HG03103 (cell line): ENCODE measurements at regions not wholly inside any gene's neighbourhood (a gene's known extent, or its start where the extent isn't known, plus 50 kb on each side); places are given as distances from the start of the nearest gene placed in this dataset.
"Not testable (repeated sequence)": the region's sequence is repeated elsewhere in the genome, so short reads cannot be mapped to it uniquely, and the experiment has no call there.

Source experiments
- ATAC-seq: cut with Tn5 transposase; IDR thresholded peaks from one replicate; pipeline ENCODE4 v1.9.1; 2021; ENCODE audit warnings: low read depth; ENCODE audit not compliant: unreplicated experiment

GRCh38 chr2:219829667-219830352 is 202.4 kb downstream of the SLC4A3 start:
- no peak for ATAC-seq

- ATAC-seq, result no peak
These were observed 202.9 kb downstream of the SLC4A3 start for GRCh38 chr2:219830353-219830738.

- no peak for ATAC-seq
These were observed 204.5 kb downstream of the SLC4A3 start for GRCh38 chr2:219831957-219832356.

GRCh38 chr2:219832904-219833303 is 205.5 kb downstream of the SLC4A3 start:
- ATAC-seq, result no peak

GRCh38 chr2:219835493-219835892 is 208.1 kb downstream of the SLC4A3 start:
- ATAC-seq, result no peak

GRCh38 chr2:219836647-219837177 is 209.3 kb downstream of the SLC4A3 start:
- no peak for ATAC-seq

- ATAC-seq, result peak; percentile 98
These were observed 217.1 kb downstream of the SLC4A3 start for GRCh38 chr2:219844401-219845091.

GRCh38 chr2:219848882-219849281 is 221.5 kb downstream of the SLC4A3 start:
- no peak for ATAC-seq

- ATAC-seq, result no peak
These were observed 223.7 kb downstream of the SLC4A3 start for GRCh38 chr2:219851169-219851568.

GRCh38 chr2:219851801-219852481 is 224.5 kb downstream of the SLC4A3 start:
- no peak for ATAC-seq

- no peak for ATAC-seq
These were observed 225.2 kb downstream of the SLC4A3 start for GRCh38 chr2:219852626-219853025.

- no peak for ATAC-seq
These were observed 229.2 kb downstream of the SLC4A3 start for GRCh38 chr2:219856602-219857001.

GRCh38 chr2:219857751-219858150 is 230.3 kb downstream of the SLC4A3 start:
- ATAC-seq, result no peak

- no peak for ATAC-seq
These were observed 233.9 kb downstream of the SLC4A3 start for GRCh38 chr2:219861307-219861706.

- ATAC-seq, result no peak
These were observed 236.7 kb downstream of the SLC4A3 start for GRCh38 chr2:219864154-219864553.

GRCh38 chr2:219868635-219869034 is 241.2 kb downstream of the SLC4A3 start:
- ATAC-seq, result no peak

- no peak for ATAC-seq
These were observed 242.6 kb downstream of the SLC4A3 start for GRCh38 chr2:219870041-219870440.

- no peak for ATAC-seq
These were observed 243.9 kb downstream of the SLC4A3 start for GRCh38 chr2:219871351-219871750.

GRCh38 chr2:219875036-219875435 is 247.6 kb downstream of the SLC4A3 start:
- ATAC-seq, result no peak

GRCh38 chr2:219875986-219876385 is 248.6 kb downstream of the SLC4A3 start:
- not testable (repeated sequence) for ATAC-seq

- no peak for ATAC-seq
These were observed 249.5 kb downstream of the SLC4A3 start for GRCh38 chr2:219876931-219877330.
